AG08396 (cell line): ENCODE measurements at regions not wholly inside any gene's neighbourhood (a gene's known extent, or its start where the extent isn't known, plus 50 kb on each side); places are given as distances from the start of the nearest gene placed in this dataset.
"Not testable (repeated sequence)": the region's sequence is repeated elsewhere in the genome, so short reads cannot be mapped to it uniquely, and the experiment has no call there.

Source experiments
- DNase-seq: peaks from one replicate; pipeline ENCODE4 v3.0.0; 2012; ENCODE audit warnings: low spot score, mixed read lengths

DNA sequence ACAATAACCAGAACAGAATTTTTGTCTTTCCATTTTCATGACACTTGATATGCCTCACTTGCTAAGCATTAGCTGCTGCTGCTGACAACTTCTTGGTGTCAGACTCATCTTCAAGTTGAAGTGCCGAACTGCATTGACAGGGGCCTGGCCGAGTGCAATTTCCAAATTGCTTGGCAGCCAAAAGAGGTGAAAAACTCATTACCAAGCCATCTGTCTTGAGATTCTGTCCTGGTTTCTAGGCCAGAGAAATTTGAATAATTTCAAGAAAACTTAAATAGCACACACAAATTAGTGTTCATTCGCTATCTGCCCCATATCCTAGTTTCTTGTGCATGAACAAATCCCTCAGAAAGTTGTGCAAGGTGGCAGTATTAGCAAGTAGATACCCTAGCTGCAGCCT, 165.3 kb upstream of the RASSF8 start:
- DNase-seq: no peak

DNA sequence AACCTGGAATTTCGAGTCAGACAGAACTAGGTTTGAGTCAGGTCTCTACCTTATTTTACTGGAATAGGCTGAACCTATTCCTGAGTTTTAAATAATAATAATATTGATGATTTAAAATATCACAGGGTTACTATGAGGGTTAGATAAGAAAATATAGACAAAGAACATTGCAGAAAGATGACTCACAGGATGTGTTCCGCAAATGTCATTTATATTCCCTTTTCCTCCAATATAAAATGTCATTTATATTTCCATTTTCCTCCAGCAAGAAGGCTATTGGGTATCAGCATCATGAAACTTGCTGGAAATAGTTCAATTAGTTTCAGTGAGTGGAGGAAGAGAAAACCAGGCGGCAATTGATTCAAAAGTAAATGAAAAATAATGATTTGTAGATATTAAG, 163.9 kb upstream of the RASSF8 start:
- DNase-seq: no peak

DNA sequence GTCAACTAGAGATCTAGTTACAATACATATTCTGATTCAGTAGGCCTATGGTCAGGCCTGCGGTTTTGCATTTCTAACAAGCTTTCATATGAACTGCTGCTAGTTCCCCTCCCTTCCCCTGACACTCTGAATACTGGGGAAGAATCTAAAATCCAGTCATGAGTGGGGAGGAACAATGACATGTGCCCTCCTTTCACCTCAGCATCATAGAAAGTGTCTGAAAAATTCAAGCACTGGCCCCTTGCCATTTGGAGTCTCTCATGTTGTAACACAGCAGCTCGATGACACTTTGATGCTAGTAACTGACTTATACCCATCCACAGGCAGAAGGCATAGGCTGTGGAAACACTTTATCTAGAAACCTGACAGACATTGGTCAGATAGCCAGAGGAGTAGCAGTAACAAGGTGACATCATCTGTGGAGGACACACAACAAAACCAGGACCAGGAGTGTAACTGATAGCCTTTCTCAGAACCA, 161.9 kb upstream of the RASSF8 start:
- no peak for DNase-seq

GRCh38 chr12:25797386-25797785, 161.1 kb upstream of the RASSF8 start:
- DNase-seq: no peak

- DNase-seq: no peak
These were observed 160.5 kb upstream of the RASSF8 start for GRCh38 chr12:25797949-25798348.

- no peak for DNase-seq
These were observed 158.4 kb upstream of the RASSF8 start for GRCh38 chr12:25800101-25800500.

DNA sequence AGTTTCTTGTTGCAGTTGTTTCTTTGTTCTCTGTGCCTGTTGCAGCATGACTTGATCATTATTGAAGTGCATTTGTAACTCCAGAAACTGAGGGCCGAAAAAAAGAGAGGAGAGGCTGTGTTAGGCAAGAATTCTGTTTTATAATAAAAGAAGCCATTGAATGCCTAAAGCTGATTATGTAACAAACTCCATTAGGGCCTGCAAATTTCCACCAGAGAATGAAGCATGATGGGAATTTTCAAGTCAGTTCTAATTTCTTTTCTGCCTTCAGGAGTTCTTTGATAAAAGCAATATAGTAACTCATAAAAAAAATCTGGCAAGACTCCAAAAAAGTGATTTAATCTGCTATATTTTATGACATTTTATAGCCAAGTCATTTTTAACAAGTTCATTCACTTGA, 156.7 kb upstream of the RASSF8 start:
- DNase-seq: no peak

DNA sequence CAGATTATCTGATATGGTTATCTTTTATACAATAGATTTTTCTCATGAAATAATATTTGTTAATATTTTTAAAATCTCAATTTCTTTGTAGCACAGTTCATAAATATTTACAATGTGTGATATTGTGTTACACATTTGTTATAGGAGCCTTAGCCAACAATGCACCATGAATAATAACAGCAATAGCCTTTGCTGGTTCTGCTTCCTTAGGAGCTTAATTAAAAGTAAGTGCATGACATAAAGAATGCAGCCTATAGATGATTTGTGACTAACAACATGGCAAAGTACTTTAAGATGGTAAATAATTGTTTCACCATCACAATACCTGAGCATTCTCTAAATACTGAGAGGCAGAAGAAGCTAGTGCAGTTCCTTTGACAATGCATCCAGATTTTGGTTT, 156.3 kb upstream of the RASSF8 start:
- no peak for DNase-seq

DNA sequence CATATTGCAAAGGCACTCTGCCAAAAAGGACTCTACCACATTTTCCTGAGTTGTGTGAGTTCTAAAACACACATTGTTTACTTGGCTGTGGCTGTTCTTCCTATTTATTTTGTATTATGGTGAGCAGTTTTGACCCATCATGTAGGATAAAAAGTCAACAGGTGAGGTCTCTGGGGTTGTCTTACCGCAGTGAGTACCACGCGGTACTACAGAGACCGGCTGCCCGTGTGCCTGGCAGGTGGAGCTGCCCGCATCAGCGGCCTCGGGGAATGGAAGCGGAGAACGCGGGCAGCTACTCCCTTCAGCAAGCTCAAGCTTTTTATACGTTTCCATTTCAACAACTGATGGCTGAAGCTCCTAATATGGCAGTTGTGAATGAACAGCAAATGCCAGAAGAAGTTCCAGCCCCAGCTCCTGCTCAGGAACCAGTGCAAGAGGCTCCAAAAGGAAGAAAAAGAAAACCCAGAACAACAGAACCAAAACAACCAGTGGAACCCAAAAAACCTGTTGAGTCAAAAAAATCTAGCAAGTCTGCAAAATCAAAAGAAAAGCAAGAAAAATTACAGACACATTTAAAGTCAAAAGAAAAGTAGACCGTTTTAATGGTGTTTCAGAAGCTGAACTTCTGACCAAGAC, 155.3 kb upstream of the RASSF8 start:
- not testable (repeated sequence) for DNase-seq

DNA sequence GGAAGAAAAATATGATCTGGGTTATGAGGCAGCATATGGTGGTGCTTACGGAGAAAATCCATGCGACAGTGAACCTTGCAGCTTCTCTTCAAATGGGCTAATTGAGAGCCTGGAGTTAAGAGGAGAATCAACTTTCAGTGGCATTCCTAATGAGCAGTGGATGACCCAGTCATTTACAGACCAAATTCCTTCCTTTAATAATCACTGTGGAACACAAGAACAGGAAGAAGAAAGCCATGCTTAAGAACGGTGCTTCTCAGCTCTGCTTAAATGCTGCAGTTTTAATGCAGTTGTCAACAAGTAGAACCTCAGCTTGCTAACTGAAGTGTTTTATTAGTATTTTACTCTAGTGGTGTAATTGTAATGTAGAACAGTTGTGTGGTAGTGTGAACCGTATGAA, 154.2 kb upstream of the RASSF8 start:
- DNase-seq: not testable (repeated sequence)

DNA sequence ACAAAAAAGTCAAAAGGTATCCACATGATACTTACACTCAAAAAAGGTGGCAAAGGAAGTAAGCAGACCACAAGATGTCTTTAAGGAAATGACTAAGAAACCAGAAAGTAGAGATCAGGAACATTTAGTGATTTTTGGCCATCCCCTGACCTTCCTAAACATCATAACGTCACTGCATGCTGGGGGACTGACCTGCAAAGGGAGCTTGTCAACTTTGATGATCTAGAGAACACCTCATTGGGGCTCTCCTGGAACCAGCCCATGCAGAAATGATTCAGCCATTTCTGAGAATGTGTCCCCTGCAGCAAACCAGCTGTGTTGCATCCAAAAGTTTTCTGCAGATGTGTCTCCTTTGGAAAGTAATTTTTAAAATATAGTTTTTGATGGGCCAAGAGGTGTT, 152.2 kb upstream of the RASSF8 start:
- DNase-seq: no peak

- DNase-seq: no peak
These were observed 149.9 kb upstream of the RASSF8 start for GRCh38 chr12:25808604-25809003.

- DNase-seq: no peak
These were observed 147.8 kb upstream of the RASSF8 start for GRCh38 chr12:25810683-25811082.

DNA sequence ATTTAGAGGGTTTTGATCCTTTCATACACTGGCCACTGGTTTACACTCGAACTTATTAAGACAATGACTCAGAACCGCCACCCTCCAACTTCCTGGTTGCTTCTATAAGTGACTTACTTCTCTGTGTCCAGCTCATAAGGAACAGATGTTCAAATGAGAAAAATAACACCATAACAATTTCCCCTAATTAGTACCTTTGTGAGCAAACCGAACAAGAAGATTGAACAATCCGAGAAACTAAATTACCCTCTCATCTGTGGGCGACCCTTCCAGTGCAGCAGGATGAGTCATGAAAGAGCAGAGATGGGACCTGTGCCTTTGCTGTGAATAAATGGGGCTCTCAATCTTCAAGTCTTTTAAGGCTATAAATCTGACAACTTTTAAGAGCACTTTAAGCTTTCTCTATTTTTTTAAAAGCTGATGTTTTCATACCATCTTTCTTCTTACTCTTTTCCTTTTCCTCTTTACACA, 146.8 kb upstream of the RASSF8 start:
- DNase-seq: no peak

DNA sequence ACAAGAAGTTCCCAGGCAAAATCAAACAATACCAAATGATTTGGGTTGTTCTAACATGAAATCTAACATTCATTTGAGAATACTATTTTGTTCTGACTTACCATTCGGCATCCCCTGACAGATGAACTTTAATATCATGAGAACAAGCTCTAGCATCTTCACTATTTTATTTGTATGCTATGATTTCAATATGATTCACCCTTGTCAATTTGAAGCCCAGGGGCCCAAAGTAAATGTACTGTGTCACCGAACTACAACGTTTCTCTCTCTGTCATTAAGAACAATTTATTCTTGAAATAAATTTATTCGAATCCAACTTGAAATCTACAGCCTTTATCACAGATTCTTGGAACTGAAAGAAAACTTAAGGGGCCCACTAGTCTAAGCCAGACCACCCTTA, 146.2 kb upstream of the RASSF8 start:
- DNase-seq: no peak

- no peak for DNase-seq
These were observed 144.6 kb upstream of the RASSF8 start for GRCh38 chr12:25813843-25814242.

DNA sequence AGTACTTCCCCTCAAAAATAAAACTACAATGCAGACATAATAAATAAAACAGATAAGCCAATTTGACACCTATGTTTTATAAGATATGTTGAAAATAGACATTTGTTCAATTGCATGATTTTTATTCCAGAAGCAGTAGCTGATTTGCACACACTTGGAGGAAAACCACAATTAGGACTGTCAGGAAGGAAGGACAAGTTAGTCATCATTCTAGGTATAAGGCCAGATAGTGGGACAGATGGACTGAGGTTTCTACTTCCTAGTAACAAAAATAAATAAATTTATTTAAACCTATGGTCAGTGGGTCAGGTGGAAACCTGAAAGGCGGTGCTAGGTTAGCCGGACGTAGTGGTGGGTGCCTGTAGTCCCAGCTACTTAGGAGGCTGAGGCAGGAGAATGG, 141.8 kb upstream of the RASSF8 start:
- DNase-seq: no peak

GRCh38 chr12:25817166-25817565, 141.3 kb upstream of the RASSF8 start:
- DNase-seq: no peak

- DNase-seq: no peak
These were observed 139.7 kb upstream of the RASSF8 start for GRCh38 chr12:25818596-25819390.

DNA sequence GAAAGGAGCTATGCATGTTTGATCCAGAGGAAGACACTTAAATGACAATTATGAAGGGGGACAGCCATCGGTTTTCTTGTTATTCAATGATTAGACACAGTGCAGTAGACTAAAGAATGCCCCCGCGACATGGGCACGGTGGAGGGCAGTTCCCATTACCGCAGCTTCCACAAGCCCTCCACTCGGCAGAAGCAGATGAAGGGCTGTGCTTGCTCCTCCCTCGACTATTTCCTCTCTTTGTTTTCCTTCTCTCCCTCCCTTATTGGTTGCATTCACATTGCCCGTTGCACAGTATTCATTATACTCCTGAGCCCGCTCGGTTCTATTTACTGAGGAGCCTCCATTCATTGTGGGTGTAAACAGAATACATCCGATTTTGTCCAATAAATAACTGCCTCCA, 138.8 kb upstream of the RASSF8 start:
- no peak for DNase-seq

GRCh38 chr12:25822281-25822680, 136.2 kb upstream of the RASSF8 start:
- no peak for DNase-seq

GRCh38 chr12:25824734-25825133, 133.7 kb upstream of the RASSF8 start:
- DNase-seq: no peak

GRCh38 chr12:25825446-25825845, 133.0 kb upstream of the RASSF8 start:
- DNase-seq: no peak

DNA sequence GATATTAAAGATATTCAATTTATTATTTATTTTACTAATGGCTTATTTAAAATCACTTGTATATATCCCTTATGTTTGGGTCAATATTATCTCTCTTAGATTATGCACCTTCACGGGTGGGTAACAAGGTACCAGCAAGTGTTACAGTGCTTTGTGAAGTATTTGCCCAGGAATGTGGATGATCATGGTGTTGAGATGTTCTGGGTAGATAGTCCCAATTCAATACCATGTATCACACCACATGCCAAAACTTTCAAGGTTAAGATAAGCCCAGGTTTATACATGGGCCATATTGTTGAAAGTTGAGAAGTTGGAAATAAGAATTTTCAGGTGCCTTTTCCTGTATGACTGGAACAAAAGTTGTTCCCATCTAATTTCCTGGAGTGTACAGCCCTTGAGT, 131.3 kb upstream of the RASSF8 start:
- DNase-seq: no peak
